HG03039 (cell line): ENCODE measurements at regions not wholly inside any gene's neighbourhood (a gene's known extent, or its start where the extent isn't known, plus 50 kb on each side); places are given as distances from the start of the nearest gene placed in this dataset.

Source experiments
- ATAC-seq: cut with Tn5 transposase; IDR thresholded peaks from one replicate; pipeline ENCODE4 v1.9.1; 2021; ENCODE audit warnings: mild to moderate bottlenecking, moderate library complexity; ENCODE audit not compliant: unreplicated experiment

GRCh38 chr16:62149631-62150030 lies 113.4 kb upstream of the CDH8 start:
- no peak for ATAC-seq

- no peak for ATAC-seq
These were observed 101.8 kb upstream of the CDH8 start for GRCh38 chr16:62137996-62138395.

DNA sequence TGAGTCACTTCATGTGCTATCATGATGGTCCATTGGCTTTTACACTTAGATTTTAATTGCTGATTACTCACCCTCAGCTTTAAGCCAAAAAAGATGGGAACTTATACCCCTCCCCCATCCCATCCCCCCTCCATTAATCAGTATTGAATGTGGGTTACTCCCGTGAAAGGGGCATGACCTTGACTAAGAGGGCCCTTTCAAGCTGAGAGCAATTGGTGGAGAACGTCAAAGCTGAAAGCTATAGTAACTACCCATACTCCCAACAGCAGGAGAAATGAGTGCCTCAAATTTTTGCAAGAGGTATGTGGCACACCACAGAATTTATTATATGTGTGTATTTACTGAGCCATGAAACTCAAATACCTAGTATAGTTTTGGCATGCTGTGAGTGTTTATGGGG lies 99.7 kb upstream of the CDH8 start:
- ATAC-seq, result no peak

DNA sequence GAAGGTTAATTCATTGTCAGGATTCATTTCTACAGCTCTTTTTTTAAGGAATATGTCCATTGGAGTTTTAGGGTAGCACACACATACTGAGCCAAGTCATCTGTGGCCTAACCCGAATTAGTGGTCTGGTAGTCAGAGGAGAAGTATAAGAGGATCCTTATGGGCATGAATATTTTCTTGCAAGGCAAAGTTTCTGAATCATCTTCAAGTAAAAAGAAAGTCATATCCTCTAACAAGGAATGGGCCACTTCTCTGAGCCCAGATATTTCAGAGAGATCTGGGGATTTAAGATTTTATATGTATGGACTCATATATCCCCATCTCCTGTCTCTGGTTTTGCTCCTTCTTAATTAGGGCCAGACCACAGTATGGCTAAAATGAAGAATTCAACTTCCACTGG lies 99.2 kb upstream of the CDH8 start:
- ATAC-seq, result no peak

DNA sequence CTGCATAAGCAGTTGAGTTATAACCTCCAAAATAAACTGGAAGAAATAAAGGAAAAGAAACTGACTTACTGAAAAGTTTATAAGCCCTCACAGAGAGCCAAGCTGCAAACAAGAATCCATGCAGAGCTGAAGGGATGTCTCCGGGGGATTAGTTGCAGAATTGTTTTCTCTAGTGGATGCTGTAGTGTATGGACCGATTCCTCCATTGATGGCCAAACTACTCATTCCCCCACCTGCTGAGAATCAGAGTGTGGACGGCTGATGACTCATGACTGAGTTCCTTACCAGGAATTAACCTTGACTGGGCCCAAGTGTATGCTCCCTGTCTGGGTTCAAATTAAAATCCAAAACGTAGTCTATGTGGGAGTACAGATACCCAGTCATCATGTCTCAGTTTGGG lies 93.9 kb upstream of the CDH8 start:
- no peak for ATAC-seq

GRCh38 chr16:62105244-62105643 lies 69.0 kb upstream of the CDH8 start:
- no peak for ATAC-seq

DNA sequence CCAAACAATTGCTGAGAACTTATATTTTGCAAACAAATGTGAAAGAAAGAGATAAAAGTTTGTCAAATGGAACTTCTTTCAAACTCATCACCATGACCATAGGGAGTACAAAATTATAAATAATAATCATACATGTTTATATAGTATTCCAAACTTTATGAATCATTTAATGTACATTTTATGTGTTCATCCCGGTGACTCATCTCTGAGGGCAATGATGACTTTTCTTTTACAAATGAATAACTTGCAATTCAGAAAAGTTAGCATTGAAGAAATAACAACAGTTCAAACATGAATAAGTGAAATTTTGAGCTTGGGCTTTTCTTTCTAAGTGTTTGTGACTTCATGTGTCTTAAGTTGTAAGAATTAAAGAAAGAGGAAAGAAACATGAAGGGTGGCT lies 66.3 kb upstream of the CDH8 start:
- no peak for ATAC-seq

DNA sequence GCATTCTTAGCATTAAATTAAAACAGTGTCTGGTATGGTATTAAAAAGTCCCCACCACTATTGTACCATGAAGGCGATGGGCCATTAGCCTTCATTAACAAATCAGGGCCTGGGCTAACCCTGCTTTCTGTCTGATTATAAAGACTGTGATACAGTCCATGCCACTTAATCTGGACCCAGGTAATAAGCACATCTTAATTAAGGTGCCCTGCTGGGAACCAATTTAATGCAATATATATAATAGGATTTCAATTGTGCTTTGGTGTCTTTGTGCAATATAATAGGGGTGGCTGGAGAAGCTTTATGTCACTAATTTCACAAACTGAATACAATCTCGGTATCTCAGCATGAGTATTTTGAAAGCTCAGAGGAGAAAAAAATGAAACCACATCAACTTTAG lies 64.4 kb upstream of the CDH8 start:
- ATAC-seq, result no peak

DNA sequence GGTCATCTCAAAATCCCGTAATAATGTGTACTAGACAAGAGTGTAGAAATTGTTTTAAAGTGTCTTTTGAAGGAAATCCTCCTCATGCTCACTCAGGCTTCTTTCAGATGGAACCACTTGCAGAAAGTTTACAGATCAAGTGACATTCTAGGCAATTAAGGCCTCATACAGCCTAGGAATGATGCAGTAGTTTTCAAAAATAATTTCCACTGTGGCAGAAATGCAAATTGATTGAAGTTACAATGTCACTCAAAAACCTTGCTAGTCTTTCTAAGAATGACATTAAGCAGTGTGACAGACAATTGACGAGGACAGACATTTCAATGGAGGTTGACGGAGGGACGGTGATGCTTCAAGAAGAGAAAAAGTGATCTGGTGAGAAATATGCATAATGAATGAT lies 53.5 kb upstream of the CDH8 start:
- no peak for ATAC-seq

DNA sequence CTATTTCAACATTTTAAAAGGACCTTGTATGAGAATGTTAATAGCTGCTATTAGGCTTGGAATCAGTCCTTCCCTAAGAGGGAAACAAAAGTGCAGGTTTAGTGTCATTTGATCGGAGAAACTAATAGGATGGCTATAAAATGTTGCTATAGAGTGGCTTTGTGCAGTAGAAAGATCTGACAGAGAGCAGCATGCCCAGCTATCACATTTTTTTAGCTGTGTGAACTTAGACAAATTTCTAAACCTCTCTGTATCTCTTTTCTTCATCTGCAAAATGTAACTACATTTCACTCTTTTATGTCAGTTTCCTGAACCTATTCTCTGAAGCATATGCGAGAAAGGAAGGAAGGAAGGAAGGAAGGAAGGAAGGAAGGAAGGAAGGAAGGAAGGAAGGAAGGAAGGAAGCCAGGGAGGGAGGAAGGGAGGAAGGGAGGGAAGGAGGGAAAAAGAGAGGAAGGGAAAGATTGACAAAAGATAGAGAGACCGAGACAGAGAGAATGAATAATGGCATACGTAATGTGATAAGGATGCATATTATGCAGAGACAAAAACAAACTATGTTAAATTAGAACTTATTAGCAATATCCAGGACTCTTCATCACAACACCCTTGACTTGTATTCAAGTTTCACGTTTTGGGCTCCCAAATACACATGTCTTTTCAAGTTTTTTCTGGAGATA lies 52.6 kb upstream of the CDH8 start:
- ATAC-seq, result no peak
